ENCODE measurements at regions not wholly inside any gene's neighbourhood (a gene's known extent, or its start where the extent isn't known, plus 50 kb on each side); places are given as distances from the start of the nearest gene placed in this dataset.

- TF ChIP-seq CTCF (conservative IDR thresholded peaks at IDR 0.05; ENCODE audit: low read depth, low read length) (no peak), EZH2 (IDR thresholded peaks at IDR 0.05; ENCODE audit: borderline replicate concordance, low read depth, low read length, poor library complexity, severe bottlenecking) (no peak)
Observed at GRCh38 chr6:66623050-66623449, 916.0 kb upstream of the EYS start.

Measured in A673 (cell line).